ENCODE measurements at regions not wholly inside any gene's neighbourhood (a gene's known extent, or its start where the extent isn't known, plus 50 kb on each side); places are given as distances from the start of the nearest gene placed in this dataset.
A peak's percentile ranks its signal among the peaks of the same experiment; 100 is the strongest.

GRCh38 chr7:118298771-118299170, 74.3 kb downstream of the ANKRD7 start:
- no peak for DNase-seq (ENCODE audit: low spot score)

- no peak for DNase-seq (ENCODE audit: low spot score)
Observed at GRCh38 chr7:118300177-118300576, 75.7 kb downstream of the ANKRD7 start.

- DNase-seq (ENCODE audit: low spot score) = no peak
Observed at GRCh38 chr7:118304100-118304499, 79.6 kb downstream of the ANKRD7 start.

GRCh38 chr7:118305671-118306070, 81.2 kb downstream of the ANKRD7 start:
- no peak for DNase-seq (ENCODE audit: low spot score)

- no peak for DNase-seq (ENCODE audit: low spot score)
Observed at GRCh38 chr7:118306771-118307170, 82.3 kb downstream of the ANKRD7 start.

- DNase-seq (ENCODE audit: low spot score) = peak; percentile 29
Observed at GRCh38 chr7:118311121-118311836, 86.8 kb downstream of the ANKRD7 start.

GRCh38 chr7:118312051-118312450, 87.5 kb downstream of the ANKRD7 start:
- DNase-seq (ENCODE audit: low spot score) = peak; percentile 26

GRCh38 chr7:118312966-118313365, 88.5 kb downstream of the ANKRD7 start:
- DNase-seq (ENCODE audit: low spot score) = no peak

GRCh38 chr7:118324790-118325449, 100.4 kb downstream of the ANKRD7 start:
- no peak for DNase-seq (ENCODE audit: low spot score)

GRCh38 chr7:118325450-118325808, 100.9 kb downstream of the ANKRD7 start:
- no peak for DNase-seq (ENCODE audit: low spot score)

- peak; percentile 20 for DNase-seq (ENCODE audit: low spot score)
Observed at GRCh38 chr7:118327174-118327573, 102.7 kb downstream of the ANKRD7 start.

- DNase-seq (ENCODE audit: low spot score) = no peak
Observed at GRCh38 chr7:118328505-118329211, 104.2 kb downstream of the ANKRD7 start.

- DNase-seq (ENCODE audit: low spot score) = peak; percentile 15
Observed at GRCh38 chr7:118330388-118330787, 105.9 kb downstream of the ANKRD7 start.

- DNase-seq (ENCODE audit: low spot score) = no peak
Observed at GRCh38 chr7:118346748-118347147, 122.2 kb downstream of the ANKRD7 start.

- no peak for DNase-seq (ENCODE audit: low spot score)
Observed at GRCh38 chr7:118349604-118350003, 125.1 kb downstream of the ANKRD7 start.

- no peak for DNase-seq (ENCODE audit: low spot score)
Observed at GRCh38 chr7:118350260-118350659, 125.8 kb downstream of the ANKRD7 start.

- DNase-seq (ENCODE audit: low spot score) = peak; percentile 38
Observed at GRCh38 chr7:118352867-118353453, 128.5 kb downstream of the ANKRD7 start.

GRCh38 chr7:118366363-118366762, 141.9 kb downstream of the ANKRD7 start:
- no peak for DNase-seq (ENCODE audit: low spot score)

GRCh38 chr7:118368958-118369357, 144.5 kb downstream of the ANKRD7 start:
- no peak for DNase-seq (ENCODE audit: low spot score)

- no peak for DNase-seq (ENCODE audit: low spot score)
Observed at GRCh38 chr7:118369987-118370386, 145.5 kb downstream of the ANKRD7 start.

GRCh38 chr7:118372530-118372929, 148.0 kb downstream of the ANKRD7 start:
- DNase-seq (ENCODE audit: low spot score) = peak; percentile 54

- no peak for DNase-seq (ENCODE audit: low spot score)
Observed at GRCh38 chr7:118389629-118390028, 165.1 kb downstream of the ANKRD7 start.

GRCh38 chr7:118404211-118404610, 179.7 kb downstream of the ANKRD7 start:
- no peak for DNase-seq (ENCODE audit: low spot score)

Measured in kidney tubule cell (primary cell).